ENCODE measurements at regions not wholly inside any gene's neighbourhood (a gene's known extent, or its start where the extent isn't known, plus 50 kb on each side); places are given as distances from the start of the nearest gene placed in this dataset.

DNA sequence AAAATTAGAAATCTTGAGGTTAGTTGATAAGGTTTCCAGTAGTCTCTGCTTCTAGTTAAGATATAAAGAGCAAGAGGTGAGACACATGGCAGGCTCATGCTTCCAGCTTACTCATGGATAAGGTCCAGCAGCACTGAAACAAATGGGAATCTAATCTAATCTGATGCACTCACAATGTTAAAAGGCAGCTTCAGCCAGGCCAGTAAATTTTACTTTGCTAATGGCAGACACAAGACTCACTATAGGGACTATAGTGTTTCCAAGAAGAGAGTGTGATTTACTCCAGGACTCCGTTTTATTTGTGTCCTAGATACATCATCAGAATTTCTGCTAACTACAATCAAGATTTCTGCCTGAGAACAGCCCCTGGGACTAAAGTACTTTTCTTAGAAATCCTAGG is 324.8 kb downstream of the SMOC2 start:
- TF ChIP-seq CTCF (IDR thresholded peaks at IDR 0.05) (no peak), POLR2A (IDR thresholded peaks at IDR 0.05) (no peak)
